ENCODE measurements at regions not wholly inside any gene's neighbourhood (a gene's known extent, or its start where the extent isn't known, plus 50 kb on each side); places are given as distances from the start of the nearest gene placed in this dataset.

DNA sequence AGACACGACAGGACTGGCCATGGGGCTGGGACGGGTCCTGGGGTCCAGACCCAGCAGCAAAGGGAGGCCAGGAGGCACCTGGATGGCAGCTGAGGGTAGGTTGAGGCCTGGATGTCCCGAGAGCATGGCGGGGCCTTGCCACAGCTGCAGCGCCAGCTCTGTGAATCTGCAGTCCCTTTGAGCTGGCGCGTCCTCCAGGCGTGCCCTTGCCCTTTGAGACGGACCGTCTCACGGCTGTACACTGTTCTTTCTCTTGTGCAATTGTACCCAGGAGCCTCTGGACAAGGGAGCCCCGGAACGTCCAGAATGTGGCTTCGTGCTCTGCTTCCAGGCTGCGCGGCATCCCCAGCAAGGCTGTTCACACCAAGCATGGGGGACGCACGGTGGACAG is 69.5 kb upstream of the CIBAR2 start (continued):
- TF ChIP-seq ZNF275 (CRISPR knock-in tag; IDR thresholded peaks at IDR 0.05; ENCODE audit: borderline replicate concordance) (no peak), SMARCC2 (IDR thresholded peaks at IDR 0.05) (no peak), ZNF75D (CRISPR knock-in tag; IDR thresholded peaks at IDR 0.05; ENCODE audit: borderline replicate concordance) (no peak), ZHX2 (IDR thresholded peaks at IDR 0.05; ENCODE audit: low read depth) (no peak), ZHX2 (CRISPR knock-in tag; IDR thresholded peaks at IDR 0.05; ENCODE audit: borderline replicate concordance) (no peak), ZNF660 (CRISPR knock-in tag; IDR thresholded peaks at IDR 0.05; ENCODE audit: borderline replicate concordance, low read depth) (no peak), HNRNPH1 (optimal IDR thresholded peaks at IDR 0.05; ENCODE audit: low read depth, low read length) (no peak), NFYC (CRISPR knock-in tag; IDR thresholded peaks at IDR 0.05) (no peak), ZNF234 (CRISPR knock-in tag; conservative IDR thresholded peaks at IDR 0.05) (no peak), PCBP2 (optimal IDR thresholded peaks at IDR 0.05; ENCODE audit: low read depth, low read length, poor library complexity, severe bottlenecking) (no peak)
- TF ChIP-seq, protein P1, sequence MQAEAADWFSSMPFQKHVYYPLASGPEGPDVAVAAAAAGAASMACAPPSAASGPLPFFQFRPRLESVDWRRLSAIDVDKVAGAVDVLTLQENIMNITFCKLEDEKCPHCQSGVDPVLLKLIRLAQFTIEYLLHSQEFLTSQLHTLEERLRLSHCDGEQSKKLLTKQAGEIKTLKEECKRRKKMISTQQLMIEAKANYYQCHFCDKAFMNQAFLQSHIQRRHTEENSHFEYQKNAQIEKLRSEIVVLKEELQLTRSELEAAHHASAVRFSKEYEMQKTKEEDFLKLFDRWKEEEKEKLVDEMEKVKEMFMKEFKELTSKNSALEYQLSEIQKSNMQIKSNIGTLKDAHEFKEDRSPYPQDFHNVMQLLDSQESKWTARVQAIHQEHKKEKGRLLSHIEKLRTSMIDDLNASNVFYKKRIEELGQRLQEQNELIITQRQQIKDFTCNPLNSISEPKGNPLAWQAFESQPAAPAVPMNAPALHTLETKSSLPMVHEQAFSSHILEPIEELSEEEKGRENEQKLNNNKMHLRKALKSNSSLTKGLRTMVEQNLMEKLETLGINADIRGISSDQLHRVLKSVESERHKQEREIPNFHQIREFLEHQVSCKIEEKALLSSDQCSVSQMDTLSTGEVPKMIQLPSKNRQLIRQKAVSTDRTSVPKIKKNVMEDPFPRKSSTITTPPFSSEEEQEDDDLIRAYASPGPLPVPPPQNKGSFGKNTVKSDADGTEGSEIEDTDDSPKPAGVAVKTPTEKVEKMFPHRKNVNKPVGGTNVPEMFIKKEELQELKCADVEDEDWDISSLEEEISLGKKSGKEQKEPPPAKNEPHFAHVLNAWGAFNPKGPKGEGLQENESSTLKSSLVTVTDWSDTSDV (CRISPR knock-in tag; IDR thresholded peaks at IDR 0.05): peak; percentile 58; the same call in 1 of the 2 replicates
- TF ChIP-seq, protein P2, sequence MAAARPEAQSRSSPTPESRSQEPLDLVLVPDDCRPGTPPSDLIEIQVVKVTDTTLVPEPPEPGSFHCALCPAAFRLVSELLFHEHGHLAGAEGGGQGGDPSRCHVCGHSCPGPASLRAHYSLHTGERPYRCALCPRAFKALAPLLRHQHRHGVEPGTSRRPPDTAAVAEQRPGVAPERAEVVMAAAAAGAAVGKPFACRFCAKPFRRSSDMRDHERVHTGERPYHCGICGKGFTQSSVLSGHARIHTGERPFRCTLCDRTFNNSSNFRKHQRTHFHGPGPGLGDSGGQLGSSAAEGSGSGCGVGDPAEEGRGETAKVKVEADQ (CRISPR knock-in tag; IDR thresholded peaks at IDR 0.05; ENCODE audit: borderline replicate concordance): no peak
- TF ChIP-seq, protein P3, sequence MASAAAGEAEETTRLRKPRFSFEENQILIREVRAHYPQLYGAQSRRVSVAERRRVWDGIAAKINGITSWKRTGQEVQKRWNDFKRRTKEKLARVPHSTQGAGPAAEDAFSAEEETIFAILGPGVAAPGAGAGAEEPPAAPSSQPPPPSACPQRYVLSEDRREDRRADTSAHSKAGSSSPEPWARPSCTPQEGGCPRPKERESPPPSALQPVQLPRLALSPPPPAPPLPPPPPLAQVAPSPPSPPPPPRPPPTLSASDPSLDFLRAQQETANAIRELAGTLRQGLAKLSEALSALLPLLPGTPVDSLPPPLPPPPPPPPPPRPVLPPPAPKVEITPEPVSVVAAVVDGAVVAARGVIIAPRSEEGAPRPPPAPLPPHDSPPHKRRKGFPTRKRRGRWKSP (CRISPR knock-in tag; IDR thresholded peaks at IDR 0.05): no peak
- TF ChIP-seq, protein P4, sequence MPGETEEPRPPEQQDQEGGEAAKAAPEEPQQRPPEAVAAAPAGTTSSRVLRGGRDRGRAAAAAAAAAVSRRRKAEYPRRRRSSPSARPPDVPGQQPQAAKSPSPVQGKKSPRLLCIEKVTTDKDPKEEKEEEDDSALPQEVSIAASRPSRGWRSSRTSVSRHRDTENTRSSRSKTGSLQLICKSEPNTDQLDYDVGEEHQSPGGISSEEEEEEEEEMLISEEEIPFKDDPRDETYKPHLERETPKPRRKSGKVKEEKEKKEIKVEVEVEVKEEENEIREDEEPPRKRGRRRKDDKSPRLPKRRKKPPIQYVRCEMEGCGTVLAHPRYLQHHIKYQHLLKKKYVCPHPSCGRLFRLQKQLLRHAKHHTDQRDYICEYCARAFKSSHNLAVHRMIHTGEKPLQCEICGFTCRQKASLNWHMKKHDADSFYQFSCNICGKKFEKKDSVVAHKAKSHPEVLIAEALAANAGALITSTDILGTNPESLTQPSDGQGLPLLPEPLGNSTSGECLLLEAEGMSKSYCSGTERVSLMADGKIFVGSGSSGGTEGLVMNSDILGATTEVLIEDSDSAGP (CRISPR knock-in tag; IDR thresholded peaks at IDR 0.05; ENCODE audit: borderline replicate concordance): peak; percentile 75; the same call in 1 of the 2 replicates
- TF ChIP-seq, protein P5, sequence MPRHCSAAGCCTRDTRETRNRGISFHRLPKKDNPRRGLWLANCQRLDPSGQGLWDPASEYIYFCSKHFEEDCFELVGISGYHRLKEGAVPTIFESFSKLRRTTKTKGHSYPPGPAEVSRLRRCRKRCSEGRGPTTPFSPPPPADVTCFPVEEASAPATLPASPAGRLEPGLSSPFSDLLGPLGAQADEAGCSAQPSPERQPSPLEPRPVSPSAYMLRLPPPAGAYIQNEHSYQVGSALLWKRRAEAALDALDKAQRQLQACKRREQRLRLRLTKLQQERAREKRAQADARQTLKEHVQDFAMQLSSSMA (CRISPR knock-in tag; IDR thresholded peaks at IDR 0.05): no peak; the same call in 1 of the 2 replicates
